GM12878 (cell line): ENCODE measurements at regions not wholly inside any gene's neighbourhood (a gene's known extent, or its start where the extent isn't known, plus 50 kb on each side); places are given as distances from the start of the nearest gene placed in this dataset.

Source experiments
- CTCF ChIP-seq, 3 experiments: IDR thresholded peaks in 2 of 3; conservative IDR thresholded peaks in 1 of 3; 2 replicates each; pipeline ENCODE4 v1.5.1; 2011; ENCODE audit warnings: low read depth in 3 of 3, low read length in 3 of 3, mild to moderate bottlenecking in 3 of 3, control low read depth in 2 of 3, moderate library complexity in 2 of 3, inconsistent platforms in 1 of 3, mixed read lengths in 1 of 3; ENCODE audit not compliant: control insufficient read depth in 2 of 3, insufficient read depth in 1 of 3; ENCODE audit errors: extremely low read depth in 1 of 3
- EP300 ChIP-seq, 2 experiments: fragments of 150-350 bp in 1 of 2; IDR thresholded peaks; 2 replicates each; pipeline ENCODE4 v1.6.1; 2011 to 2012; ENCODE audit warnings: low read depth in 2 of 2, low read length in 2 of 2, borderline replicate concordance in 1 of 2, improper control_type of control experiment in 1 of 2, inconsistent platforms in 1 of 2; ENCODE audit not compliant: control insufficient read depth in 1 of 2
- EZH2 ChIP-seq: IDR thresholded peaks from 2 replicates; pipeline ENCODE4 v1.6.1; 2012; ENCODE audit warnings: low read depth, mild to moderate bottlenecking, control low read depth, inconsistent platforms, low read length, borderline replicate concordance; ENCODE audit not compliant: control insufficient read depth
- FOXM1 ChIP-seq: IDR thresholded peaks from 2 replicates; pipeline ENCODE4 v1.6.1; 2012; ENCODE audit warnings: low read depth, mild to moderate bottlenecking, inconsistent platforms, low read length, moderate library complexity
- POLR2A ChIP-seq: IDR thresholded peaks from 2 replicates; pipeline ENCODE4 v1.6.1; 2011; ENCODE audit warnings: low read depth, mild to moderate bottlenecking, low read length
- POLR2AphosphoS5 ChIP-seq: IDR thresholded peaks from 2 replicates; pipeline ENCODE4 v1.6.1; 2011; ENCODE audit warnings: mild to moderate bottlenecking, low read length, inconsistent platforms
- STAT1 ChIP-seq: fragments of 450-650 bp; conservative IDR thresholded peaks from 2 replicates; pipeline ENCODE4 v1.6.1; 2014; ENCODE audit warnings: antibody characterized with exemption, mild to moderate bottlenecking
- TAF1 ChIP-seq: IDR thresholded peaks from 2 replicates; pipeline ENCODE4 v1.6.1; 2011; ENCODE audit warnings: mild to moderate bottlenecking, low read depth, low read length, borderline replicate concordance
- TF ChIP-seq, protein P1 (sequence below): fragments of 450-650 bp; formaldehyde crosslinking; IDR thresholded peaks from 2 replicates; pipeline ENCODE4 v1.5.0; 2022; ENCODE audit warnings: mild to moderate bottlenecking, missing genetic modification characterization

DNA sequence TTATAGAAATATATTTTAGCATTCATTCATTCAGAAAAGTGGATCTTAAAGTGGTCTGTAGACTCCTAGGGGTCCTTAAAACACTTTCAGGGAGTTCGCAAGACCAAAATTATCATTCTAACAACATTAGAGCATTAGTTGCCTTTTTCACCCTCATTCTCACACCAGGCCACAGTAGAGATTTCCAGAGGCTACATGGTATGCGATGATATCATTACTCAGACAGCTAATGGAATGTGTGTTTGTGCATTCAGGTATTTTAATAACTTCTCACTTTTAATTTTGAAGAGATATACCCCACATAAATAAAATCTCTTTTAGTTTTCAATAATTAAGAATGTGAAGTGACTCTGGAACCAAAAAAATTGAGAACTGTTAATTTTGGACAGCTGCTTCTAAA lies 206.9 kb downstream of the NSUN3 start:
- TF ChIP-seq POLR2A (no peak), CTCF (IDR thresholded peaks at IDR 0.05 in 2 of 3, conservative IDR thresholded peaks at IDR 0.05 in 1 of 3; ENCODE audit: control insufficient read depth in 2 of 3, extremely low read depth in 1 of 3, insufficient read depth in 1 of 3, low read depth in 3 of 3, low read length in 3 of 3) (no peak), EP300 (IDR thresholded peaks at IDR 0.05; ENCODE audit: borderline replicate concordance in 1 of 2, control insufficient read depth in 1 of 2, low read depth in 2 of 2, low read length in 2 of 2) (no peak), FOXM1 (no peak), STAT1 (no peak), EZH2 (no peak), POLR2AphosphoS5 (no peak), TAF1 (no peak)
- TF ChIP-seq, protein P1, sequence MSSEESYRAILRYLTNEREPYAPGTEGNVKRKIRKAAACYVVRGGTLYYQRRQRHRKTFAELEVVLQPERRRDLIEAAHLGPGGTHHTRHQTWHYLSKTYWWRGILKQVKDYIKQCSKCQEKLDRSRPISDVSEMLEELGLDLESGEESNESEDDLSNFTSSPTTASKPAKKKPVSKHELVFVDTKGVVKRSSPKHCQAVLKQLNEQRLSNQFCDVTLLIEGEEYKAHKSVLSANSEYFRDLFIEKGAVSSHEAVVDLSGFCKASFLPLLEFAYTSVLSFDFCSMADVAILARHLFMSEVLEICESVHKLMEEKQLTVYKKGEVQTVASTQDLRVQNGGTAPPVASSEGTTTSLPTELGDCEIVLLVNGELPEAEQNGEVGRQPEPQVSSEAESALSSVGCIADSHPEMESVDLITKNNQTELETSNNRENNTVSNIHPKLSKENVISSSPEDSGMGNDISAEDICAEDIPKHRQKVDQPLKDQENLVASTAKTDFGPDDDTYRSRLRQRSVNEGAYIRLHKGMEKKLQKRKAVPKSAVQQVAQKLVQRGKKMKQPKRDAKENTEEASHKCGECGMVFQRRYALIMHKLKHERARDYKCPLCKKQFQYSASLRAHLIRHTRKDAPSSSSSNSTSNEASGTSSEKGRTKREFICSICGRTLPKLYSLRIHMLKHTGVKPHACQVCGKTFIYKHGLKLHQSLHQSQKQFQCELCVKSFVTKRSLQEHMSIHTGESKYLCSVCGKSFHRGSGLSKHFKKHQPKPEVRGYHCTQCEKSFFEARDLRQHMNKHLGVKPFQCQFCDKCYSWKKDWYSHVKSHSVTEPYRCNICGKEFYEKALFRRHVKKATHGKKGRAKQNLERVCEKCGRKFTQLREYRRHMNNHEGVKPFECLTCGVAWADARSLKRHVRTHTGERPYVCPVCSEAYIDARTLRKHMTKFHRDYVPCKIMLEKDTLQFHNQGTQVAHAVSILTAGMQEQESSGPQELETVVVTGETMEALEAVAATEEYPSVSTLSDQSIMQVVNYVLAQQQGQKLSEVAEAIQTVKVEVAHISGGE (CRISPR knock-in tag): no peak
